Choroid plexus epithelial cell (primary cell): ENCODE measurements at regions not wholly inside any gene's neighbourhood (a gene's known extent, or its start where the extent isn't known, plus 50 kb on each side); places are given as distances from the start of the nearest gene placed in this dataset.

Source experiments
- DNase-seq: peaks from one replicate; pipeline ENCODE4 v3.0.0-alpha.2; 2010; ENCODE audit warnings: low read depth
- H3K4me3 ChIP-seq: 2 replicates; pipeline ENCODE4 v1.5.1; 2011; ENCODE audit warnings: low read depth, mild to moderate bottlenecking, control low read depth, low read length, moderate library complexity
- CTCF ChIP-seq: conservative IDR thresholded peaks from 2 replicates; pipeline ENCODE4 v1.5.1; 2011; ENCODE audit warnings: low read depth, mild to moderate bottlenecking, control low read depth, inconsistent platforms, low read length, moderate library complexity

- no peak overlapping the region for H3K4me3 ChIP-seq
- DNase-seq: no peak
- no peak for TF ChIP-seq CTCF
These were observed 550.8 kb upstream of the ZEB2 start for GRCh38 chr2:145070703-145071102.

GRCh38 chr2:145068509-145068908 lies 548.6 kb upstream of the ZEB2 start:
- DNase-seq: peak; percentile 9
- H3K4me3 ChIP-seq: no peak overlapping the region
- no peak for TF ChIP-seq CTCF

GRCh38 chr2:145067549-145068030 lies 547.7 kb upstream of the ZEB2 start:
- no peak for DNase-seq
- TF ChIP-seq CTCF: no peak
- H3K4me3 ChIP-seq: no peak overlapping the region

GRCh38 chr2:145066856-145067548 lies 547.1 kb upstream of the ZEB2 start:
- H3K4me3 ChIP-seq: no peak overlapping the region
- DNase-seq: peak; percentile 8
- TF ChIP-seq CTCF: no peak

GRCh38 chr2:145066151-145066661 lies 546.3 kb upstream of the ZEB2 start:
- no peak for TF ChIP-seq CTCF
- no peak overlapping the region for H3K4me3 ChIP-seq
- DNase-seq: peak; percentile 50

GRCh38 chr2:145065342-145065741 lies 545.4 kb upstream of the ZEB2 start:
- DNase-seq: no peak
- no peak for TF ChIP-seq CTCF
- no peak overlapping the region for H3K4me3 ChIP-seq

GRCh38 chr2:145064511-145064910 lies 544.6 kb upstream of the ZEB2 start:
- H3K4me3 ChIP-seq: no peak overlapping the region
- TF ChIP-seq CTCF: no peak
- DNase-seq: no peak
